Motor neuron (in vitro differentiated cells): ENCODE measurements at regions not wholly inside any gene's neighbourhood (a gene's known extent, or its start where the extent isn't known, plus 50 kb on each side); places are given as distances from the start of the nearest gene placed in this dataset.

Source experiments
- ATAC-seq, 8 experiments: fragments of 200-7000 bp; cut with Tn5 transposase; replicated peaks in 6 of 8; 2 replicates each; pipeline ENCODE4 v1.8.0; 2021; ENCODE audit warnings: mild to moderate bottlenecking in 8 of 8, moderate library complexity in 8 of 8
- H3K27ac ChIP-seq, 2 donors: fragments of 250-450 bp; sonication (Bioruptor Pico); 2 replicates each; pipeline ENCODE4 v1.9.0; 2021; ENCODE audit warnings: antibody characterized with exemption in 2 of 2, mild to moderate bottlenecking in 2 of 2, moderate library complexity in 1 of 2
- H3K4me1 ChIP-seq, 2 donors: fragments of 250-450 bp; sonication (Bioruptor Pico); replicated peaks in 1 of 2; 2 replicates each; pipeline ENCODE4 v1.6.1; 2021; ENCODE audit warnings: antibody characterized with exemption in 2 of 2, mild to moderate bottlenecking in 2 of 2, moderate library complexity in 1 of 2
- H3K4me3 ChIP-seq, 5 donors: fragments of 250-450 bp; sonication (Bioruptor Pico); 2 replicates each; pipeline ENCODE4 v1.9.0; 2021; ENCODE audit warnings: antibody characterized with exemption in 5 of 5, mild to moderate bottlenecking in 5 of 5, moderate library complexity in 4 of 5
- WGBS, 10 experiments: fragments of 450-650 bp; shearing (Covaris generic); methylation state at CpG; one replicate each; pipeline ENCODE4 v1.0.0; 2022; 5-methylcytosine and 5-hydroxymethylcytosine counted together
- in situ Hi-C, 9 experiments: fragments of 400-800 bp; cut with MboI; loops; one replicate each; pipeline ENCODE4 v1.15.0; 2021; ENCODE audit warnings: low sequenced_read_pairs in 9 of 9, low pct_unique_long_range_greater_than_20kb in 2 of 9; ENCODE audit not compliant: unreplicated experiment in 9 of 9

DNA sequence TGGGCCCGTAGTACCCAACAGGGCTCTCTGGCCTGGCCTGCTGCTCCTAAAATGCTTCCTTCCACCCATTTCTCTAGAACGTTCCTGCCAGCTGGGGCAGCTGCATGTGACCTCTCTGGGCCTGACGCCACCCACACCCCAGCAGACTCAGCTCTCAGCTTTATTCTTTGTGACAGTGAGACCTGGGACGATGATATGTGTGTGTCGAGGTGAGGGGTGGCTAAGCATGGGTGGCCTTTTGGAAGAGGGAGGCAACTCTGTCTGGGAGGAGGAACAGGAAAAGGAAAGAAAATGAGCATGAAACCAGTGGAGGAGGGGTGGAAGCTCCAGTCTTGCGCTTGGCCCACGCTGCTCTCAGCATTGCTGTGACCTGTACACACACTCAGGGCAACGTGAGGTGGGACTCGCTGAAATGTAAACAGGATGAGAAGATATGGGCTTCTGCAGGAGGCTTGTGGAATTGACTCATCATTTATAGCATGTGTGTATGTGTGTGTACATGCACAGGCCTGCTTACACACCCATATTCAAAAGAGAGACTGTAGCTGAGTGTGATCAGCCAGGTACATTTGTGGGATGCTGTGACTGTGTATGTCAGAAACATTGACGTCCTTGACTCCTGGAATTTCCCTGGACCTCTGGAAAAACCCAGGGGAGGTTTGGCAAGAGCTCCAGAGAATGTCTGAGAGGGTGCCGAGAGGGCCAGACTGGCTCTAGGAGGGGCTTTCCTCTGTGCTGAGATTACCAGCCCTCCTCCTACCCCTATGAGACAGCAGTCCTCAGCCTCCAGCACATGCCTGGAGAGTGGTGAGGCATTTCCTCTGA, 137.9 kb downstream of the PJA1 start:
- 46 to 80% methylated on average over 1 to 6 of the region's 11 CpGs; no CpG with 5 or more reads in 8 of the 10 experiments for WGBS, 10 experiments
- ATAC-seq, result peak in 7 of 8 experiments; percentile 16 to 77 (median 75)
- Histone ChIP-seq H3K4me1 (peaks cover 23 to 25% of the 10 kb centered on the region in 2 donors), H3K27ac (no peak overlapping the region), H3K4me3 (no peak overlapping the region)
- in situ Hi-C loops, result no loop called here

DNA sequence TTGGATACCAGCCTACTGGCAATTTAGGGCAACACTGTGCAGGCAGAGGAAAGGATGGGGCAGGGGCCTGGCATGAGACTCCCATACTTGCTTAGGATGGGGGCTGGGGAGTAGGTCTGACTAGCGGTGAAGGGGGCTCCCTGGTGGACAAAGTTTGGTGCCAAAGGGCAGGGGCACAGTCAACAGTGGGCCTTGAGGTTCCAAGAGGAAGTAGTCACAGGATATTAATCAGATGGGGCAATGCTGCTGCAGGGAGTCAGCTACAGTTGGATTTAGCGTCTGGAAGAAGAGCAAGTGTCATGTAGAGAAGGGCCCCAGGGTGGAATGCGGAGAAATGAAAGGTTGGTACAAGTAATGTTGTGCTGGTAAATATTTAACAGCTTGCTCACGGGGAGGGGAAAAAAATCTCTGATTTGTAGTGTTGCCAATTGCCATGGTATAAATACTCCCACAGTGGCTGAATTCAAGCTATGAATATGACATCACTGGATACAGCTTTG, 139.4 kb downstream of the PJA1 start:
- WGBS, 10 experiments, result 0 to 80% (median 75%) methylated on average over 1 to 3 of the region's 4 CpGs; no CpG with 5 or more reads in 6 of the 10 experiments
- H3K4me1 ChIP-seq, result peaks cover 34 to 36% of the 10 kb centered on the region in 2 donors
- in situ Hi-C loops, result no loop called here
- H3K4me3 ChIP-seq, result no peak overlapping the region
- peak in 1 of 8 experiments; percentile 68 for ATAC-seq
- no peak overlapping the region for H3K27ac ChIP-seq

DNA sequence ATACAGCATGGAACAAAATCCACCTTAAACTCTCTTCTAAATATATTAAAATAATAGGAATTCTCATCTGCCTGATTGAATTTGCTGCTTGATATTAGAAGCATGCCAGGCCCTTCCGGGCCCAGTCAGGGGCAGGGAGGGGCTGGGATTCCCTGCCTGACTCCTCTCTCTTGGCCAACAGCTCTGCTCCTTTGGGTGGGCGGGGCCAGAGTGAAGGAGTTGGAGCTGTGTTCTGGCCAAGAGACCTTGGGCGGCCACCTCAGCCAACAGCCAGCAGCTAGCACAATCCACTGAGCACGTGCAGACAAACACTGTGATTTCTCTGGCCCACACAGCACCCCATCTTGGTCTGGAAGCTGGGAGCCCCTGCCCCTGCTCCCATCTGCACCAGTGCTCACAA, 140.3 kb downstream of the PJA1 start:
- in situ Hi-C loops, result loop anchor here in 1 of 9 experiments (25.0 kb wide), 1 partner anchor 188 kb away; the partner anchor contains the start of gene EFNB1
- 0 to 49% methylated on average over 1 to 3 of the region's 4 CpGs; no CpG with 5 or more reads in 8 of the 10 experiments for WGBS, 10 experiments
- no peak overlapping the region for H3K4me3 ChIP-seq
- H3K4me1 ChIP-seq, result peaks cover 35 to 37% of the 10 kb centered on the region in 2 donors
- peak in 3 of 8 experiments; percentile 85 to 96 (median 93) for ATAC-seq
- H3K27ac ChIP-seq, result no peak overlapping the region

DNA sequence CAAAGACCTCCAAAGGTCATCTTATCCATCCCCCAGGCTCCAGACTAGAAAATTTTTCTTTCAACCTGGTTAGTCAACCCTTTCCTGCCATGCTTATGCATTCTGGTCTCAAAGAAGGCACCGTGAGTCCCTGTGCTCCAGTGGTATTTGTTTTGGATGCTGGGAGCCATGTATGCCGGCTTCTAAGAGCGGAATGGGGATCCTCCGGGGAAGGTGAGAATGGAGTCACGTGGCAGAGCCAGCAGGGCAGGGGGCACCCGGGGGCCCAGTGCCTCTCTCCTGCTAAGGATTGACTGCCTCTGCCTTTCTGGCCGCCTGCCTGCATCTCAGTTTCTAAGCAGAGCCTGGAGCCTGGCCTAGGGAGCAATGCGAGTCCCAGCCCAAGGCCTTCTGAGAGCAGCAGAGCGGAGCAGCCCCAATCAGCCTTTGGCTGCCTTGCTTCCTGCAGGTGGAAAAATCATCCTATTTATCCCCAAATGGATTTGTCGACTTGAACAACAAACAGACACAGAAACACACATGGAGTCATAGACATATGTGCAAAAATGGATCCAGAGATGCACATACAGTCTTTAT, 141.0 kb downstream of the PJA1 start:
- Histone ChIP-seq H3K27ac (no peak overlapping the region), H3K4me1 (peaks cover 28 to 31% of the 10 kb centered on the region in 2 donors), H3K4me3 (no peak overlapping the region)
- WGBS, 10 experiments, result 0 to 100% (median 38%) methylated on average over 1 to 2 of the region's 10 CpGs; no CpG with 5 or more reads in 5 of the 10 experiments
- no peak for ATAC-seq
- in situ Hi-C loops, result loop anchor here in 1 of 9 experiments (25.0 kb wide), 1 partner anchor 187 kb away; the partner anchor contains the start of gene EFNB1

DNA sequence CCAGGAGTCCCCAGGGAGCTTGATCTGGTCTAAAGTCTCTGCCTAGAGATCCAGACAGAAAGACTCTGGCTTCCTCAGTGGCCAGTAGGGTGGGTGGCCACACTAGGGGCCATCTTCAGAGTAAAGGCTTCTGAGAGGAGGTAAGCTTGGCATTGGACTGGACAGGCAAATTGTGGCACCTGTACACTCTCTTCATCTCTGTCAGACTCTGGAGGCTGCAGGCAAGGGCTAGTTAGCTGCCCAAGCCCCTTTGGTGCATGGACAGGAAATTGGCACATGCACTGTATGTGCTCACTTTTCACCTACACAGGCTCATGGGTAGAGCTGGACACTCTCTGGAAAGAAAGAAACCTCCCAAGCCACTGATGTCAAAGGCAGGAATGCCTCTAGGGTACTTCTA, 142.8 kb downstream of the PJA1 start:
- H3K4me1 ChIP-seq, result peaks cover 21% of the 10 kb centered on the region in 2 donors
- H3K27ac ChIP-seq, result no peak overlapping the region
- H3K4me3 ChIP-seq, result no peak overlapping the region
- no peak for ATAC-seq
- in situ Hi-C loops, result loop anchor here in 1 of 9 experiments (25.0 kb wide), 1 partner anchor 185 kb away; the partner anchor contains the start of gene EFNB1

DNA sequence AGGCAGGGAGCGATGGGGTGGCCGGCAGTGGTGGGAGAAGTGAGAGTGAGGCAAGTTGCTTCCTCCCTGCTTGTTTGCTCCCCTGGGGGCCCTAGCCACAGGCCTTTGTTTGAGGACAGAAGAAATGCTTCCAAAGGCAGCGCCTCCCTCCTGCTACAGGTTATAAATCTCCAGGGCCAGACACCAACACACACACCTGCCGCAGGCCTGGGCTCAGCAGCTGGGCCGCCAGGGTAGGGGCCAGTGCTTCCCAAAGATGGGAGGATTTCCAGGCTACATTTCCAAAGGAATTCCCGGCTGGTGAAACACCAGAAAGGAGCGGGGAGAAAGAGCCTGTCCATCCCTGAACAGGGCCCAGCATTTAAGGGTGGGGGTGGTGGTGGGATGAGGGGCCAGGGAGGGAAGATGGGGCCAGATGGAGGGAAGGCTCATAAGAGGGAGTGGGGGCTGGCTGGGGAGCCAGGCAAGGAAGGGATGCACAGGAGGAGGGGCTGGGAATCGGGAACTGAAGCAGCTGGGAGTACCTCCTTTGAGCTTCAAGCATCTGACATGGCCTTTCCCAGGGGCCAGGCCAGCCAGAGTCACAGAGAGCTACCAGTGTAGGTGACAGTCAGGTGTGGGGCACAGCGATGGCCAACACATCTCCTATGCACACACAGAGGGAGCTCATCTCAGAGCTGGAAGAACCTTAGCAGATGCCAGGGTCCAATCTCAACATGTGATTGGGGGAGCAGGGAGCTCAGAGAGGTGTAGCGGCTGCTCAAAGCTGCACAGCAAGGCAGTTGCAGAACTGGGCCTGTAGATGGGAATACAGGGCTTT, 143.9 kb downstream of the PJA1 start:
- WGBS, 10 experiments, result 83% methylated on average over 1 of the region's 10 CpGs; no CpG with 5 or more reads in 9 of the 10 experiments
- ATAC-seq, result peak in 5 of 8 experiments; percentile 74 to 96 (median 90)
- Histone ChIP-seq H3K4me1 (peaks cover 16% of the 10 kb centered on the region in 2 donors), H3K4me3 (no peak overlapping the region), H3K27ac (peak overlapping the region; percentile 63 to 76)
- in situ Hi-C loops, result loop anchor here in 1 of 9 experiments (25.0 kb wide), 1 partner anchor 184 kb away; the partner anchor contains the start of gene EFNB1

DNA sequence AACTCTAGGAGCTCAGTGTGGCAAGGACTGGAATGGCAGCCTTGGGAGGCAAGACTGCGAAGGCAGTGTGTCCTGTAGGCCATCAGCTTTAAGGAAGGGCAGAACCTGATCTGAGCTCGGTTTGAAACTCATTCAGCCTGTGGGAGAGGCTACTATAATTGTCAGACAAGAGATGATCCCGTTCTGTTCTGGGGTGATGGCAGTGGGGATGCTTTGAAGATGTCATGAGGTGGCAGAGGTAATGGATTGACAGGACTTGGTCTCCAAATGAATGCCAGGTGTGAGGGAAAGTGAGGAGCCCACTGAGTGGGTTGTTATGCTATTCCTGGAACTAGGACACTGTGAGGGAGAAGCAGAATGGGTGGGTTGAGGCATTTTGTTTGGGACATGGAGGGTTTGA, 144.9 kb downstream of the PJA1 start:
- Histone ChIP-seq H3K4me3 (no peak overlapping the region), H3K4me1 (peaks cover 16% of the 10 kb centered on the region in 2 donors), H3K27ac (no peak overlapping the region)
- no peak for ATAC-seq
- 65% methylated on average over 3 of the region's 3 CpGs; no CpG with 5 or more reads in 9 of the 10 experiments for WGBS, 10 experiments
- in situ Hi-C loops, result loop anchor here in 1 of 9 experiments (25.0 kb wide), 1 partner anchor 183 kb away; the partner anchor contains the start of gene EFNB1

DNA sequence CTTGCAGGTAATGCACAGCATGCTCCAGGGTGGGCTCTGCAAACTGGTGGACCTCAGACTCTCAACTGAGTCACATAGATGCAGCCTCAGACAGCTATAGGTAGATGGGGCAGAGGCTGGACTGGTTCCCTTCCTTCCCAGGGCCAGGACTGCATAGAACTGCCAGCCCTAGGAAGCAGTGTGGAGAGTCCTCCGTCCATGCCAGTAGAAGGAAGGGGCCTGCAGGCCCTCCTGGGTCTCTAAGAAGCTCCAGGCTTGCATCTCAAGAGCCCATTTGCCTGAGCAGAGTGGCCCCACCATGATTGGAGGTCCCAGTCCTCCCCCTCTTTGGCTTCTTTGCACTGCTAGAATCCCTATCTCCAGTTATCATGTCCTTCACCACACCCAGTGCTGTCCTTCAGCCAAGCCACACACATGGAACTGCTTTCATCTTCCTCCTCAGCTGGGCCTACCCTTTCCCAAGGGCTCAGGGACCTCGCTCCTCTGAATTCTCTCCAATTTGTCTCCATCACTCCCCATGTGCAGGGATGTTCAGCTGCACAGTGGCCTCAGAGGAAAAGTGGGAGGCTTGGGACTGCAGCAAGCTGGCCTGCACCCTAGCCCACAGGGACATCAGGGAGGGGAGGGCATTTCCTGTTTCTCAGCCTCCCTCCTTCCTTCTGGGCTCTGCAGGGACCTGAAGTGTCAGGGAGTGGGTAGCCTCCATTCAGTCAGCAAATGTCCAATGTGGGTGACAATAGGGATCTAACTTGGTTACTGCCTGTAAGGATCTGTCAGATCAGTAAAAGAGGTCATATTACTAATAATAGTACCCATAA, 146.0 kb downstream of the PJA1 start:
- ATAC-seq, result no peak
- H3K27ac ChIP-seq, result no peak overlapping the region
- WGBS, 10 experiments, result 14 to 50% (median 40%) methylated on average over 1 of the region's 2 CpGs; no CpG with 5 or more reads in 7 of the 10 experiments
- no peak overlapping the region for H3K4me3 ChIP-seq
- in situ Hi-C loops, result loop anchor here in 1 of 9 experiments (25.0 kb wide), 1 partner anchor 182 kb away; the partner anchor contains the start of gene EFNB1
- peaks cover 16% of the 10 kb centered on the region in 2 donors for H3K4me1 ChIP-seq

DNA sequence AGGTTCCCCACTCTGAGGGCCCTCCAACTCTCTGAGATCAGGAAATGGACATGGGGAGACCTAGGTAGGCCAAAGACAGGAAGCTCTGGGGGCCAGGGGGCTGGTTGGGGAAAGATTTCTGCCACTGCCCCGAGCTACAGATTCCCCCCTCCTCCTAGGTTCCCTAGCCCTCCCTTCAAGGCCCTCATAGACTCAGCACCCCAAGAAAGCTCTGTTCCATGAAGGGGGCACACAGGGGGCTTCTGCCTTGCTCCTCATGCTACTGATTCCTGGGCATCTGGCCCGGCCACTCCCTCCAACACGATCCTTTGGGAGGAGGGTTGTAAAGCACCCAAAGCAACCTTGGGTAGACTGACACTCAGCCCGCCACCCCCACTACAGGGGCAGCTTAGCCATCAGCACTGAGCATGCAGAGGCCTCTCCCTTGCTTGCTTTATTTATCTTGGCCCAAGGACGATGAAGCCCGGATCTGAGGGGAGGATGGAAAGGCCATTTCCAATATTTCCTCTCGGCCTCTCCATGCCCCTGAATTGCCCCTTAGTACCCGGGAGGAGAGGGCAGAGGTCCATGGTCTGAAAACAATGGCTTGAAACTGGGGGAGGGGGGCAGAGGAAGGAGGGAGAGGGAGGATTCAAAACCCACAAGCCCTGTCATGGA, 146.7 kb downstream of the PJA1 start:
- ATAC-seq, result peak in 1 of 8 experiments; percentile 10
- Histone ChIP-seq H3K27ac (no peak overlapping the region), H3K4me1 (peaks cover 16% of the 10 kb centered on the region in 2 donors), H3K4me3 (no peak overlapping the region)
- in situ Hi-C loops, result loop anchor here in 1 of 9 experiments (25.0 kb wide), 1 partner anchor 181 kb away; the partner anchor contains the start of gene EFNB1
- WGBS, 10 experiments, result 40 to 100% (median 100%) methylated on average over 1 to 5 of the region's 8 CpGs; no CpG with 5 or more reads in 7 of the 10 experiments

DNA sequence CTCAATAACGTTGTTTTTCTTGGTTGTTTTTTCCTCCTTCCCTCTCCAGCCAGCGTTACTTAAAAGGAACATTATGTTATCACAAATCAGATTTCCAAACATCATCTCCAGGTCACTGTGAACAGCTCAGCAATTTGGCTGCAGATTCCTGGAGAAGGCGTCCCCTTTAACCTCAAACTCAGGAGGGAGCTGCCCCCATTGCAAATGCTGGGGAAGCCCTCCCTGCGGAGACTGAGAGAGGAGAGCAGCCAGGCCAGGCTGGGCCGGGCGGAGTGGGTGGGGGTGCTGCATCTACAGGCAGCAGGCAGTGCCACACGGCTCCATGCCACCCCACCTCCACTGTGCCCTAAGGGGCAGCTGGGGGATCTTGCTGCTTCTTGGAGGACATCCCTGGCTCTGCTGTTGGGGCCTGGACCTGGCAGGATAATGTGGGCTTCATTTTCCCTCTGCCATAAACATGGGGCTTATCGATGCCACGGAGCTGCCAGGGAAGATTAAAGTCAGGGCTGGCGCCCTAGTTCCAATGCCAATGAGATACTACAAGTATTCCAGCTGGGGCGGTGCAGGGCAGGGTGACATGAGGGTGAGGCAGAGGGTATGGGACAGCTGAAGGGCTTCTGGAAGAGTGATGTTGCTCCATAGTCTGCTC, 148.8 kb downstream of the PJA1 start:
- no peak for ATAC-seq
- Histone ChIP-seq H3K4me1 (peaks cover 11% of the 10 kb centered on the region in 2 donors), H3K27ac (no peak overlapping the region), H3K4me3 (no peak overlapping the region)
- in situ Hi-C loops, result loop anchor here in 1 of 9 experiments (25.0 kb wide), 1 partner anchor 179 kb away; the partner anchor contains the start of gene EFNB1
- 0 to 47% (median 0%) methylated on average over 1 to 3 of the region's 11 CpGs; no CpG with 5 or more reads in 7 of the 10 experiments for WGBS, 10 experiments
